ENCODE measurements at regions not wholly inside any gene's neighbourhood (a gene's known extent, or its start where the extent isn't known, plus 50 kb on each side); places are given as distances from the start of the nearest gene placed in this dataset.

- no peak overlapping the region for H2AFZ ChIP-seq (ENCODE audit: low read depth)
- no peak overlapping the region for H3K27ac ChIP-seq (ENCODE audit: low read depth in 2 of 2, low read length in 1 of 2)
- H3K79me2 ChIP-seq (ENCODE audit: insufficient read depth): no peaks in the 10 kb centered on the region
- POLR2A ChIA-PET: no interaction called here
- WGBS (ENCODE audit: low lambda C conversion rate): 27% methylated on average over 2 of the region's 2 CpGs
- no peak overlapping the region for H3K9ac ChIP-seq
- no peaks in the 10 kb centered on the region for H4K20me1 ChIP-seq (ENCODE audit: insufficient read depth)
- H3K36me3 ChIP-seq (replicated peaks in 1 of 2; ENCODE audit: control insufficient read depth in 1 of 2, insufficient read depth in 2 of 2, low read length in 1 of 2): no peaks in the 10 kb centered on the region
- H3F3A ChIP-seq (replicated peaks; ENCODE audit: insufficient read depth): no peaks in the 10 kb centered on the region
- H3K9me3 ChIP-seq: no peaks in the 10 kb centered on the region
- DNase-seq: no peak
- no peaks in the 10 kb centered on the region for H3K9me2 ChIP-seq
- H3K27me3 ChIP-seq (ENCODE audit: insufficient read depth): no peaks in the 10 kb centered on the region
- TF ChIP-seq YY1 (IDR thresholded peaks at IDR 0.05; ENCODE audit: low read depth) (no peak), USF1 (IDR thresholded peaks at IDR 0.05; ENCODE audit: borderline replicate concordance, low read depth) (no peak), TEAD4 (IDR thresholded peaks at IDR 0.05; ENCODE audit: borderline replicate concordance, insufficient read depth) (no peak), IRF3 (IDR thresholded peaks at IDR 0.05; ENCODE audit: low read depth, low read length) (no peak), GATA2 (CRISPR knock-in tag; IDR thresholded peaks at IDR 0.05) (no peak), NRF1 (IDR thresholded peaks at IDR 0.05; ENCODE audit: low read depth, low read length) (no peak), FOXM1 (IDR thresholded peaks at IDR 0.05; ENCODE audit: low read depth) (no peak), GABPA (IDR thresholded peaks at IDR 0.05; ENCODE audit: low read depth) (no peak), EZH2phosphoT487 (IDR thresholded peaks at IDR 0.05; ENCODE audit: borderline replicate concordance, low read depth) (no peak), ZBTB33 (IDR thresholded peaks at IDR 0.05; ENCODE audit: borderline replicate concordance, low read depth) (no peak)
- TF ChIP-seq, protein P1, sequence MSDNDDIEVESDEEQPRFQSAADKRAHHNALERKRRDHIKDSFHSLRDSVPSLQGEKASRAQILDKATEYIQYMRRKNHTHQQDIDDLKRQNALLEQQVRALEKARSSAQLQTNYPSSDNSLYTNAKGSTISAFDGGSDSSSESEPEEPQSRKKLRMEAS (IDR thresholded peaks at IDR 0.05; ENCODE audit: low read depth): no peak
- TF ChIP-seq, protein P2, sequence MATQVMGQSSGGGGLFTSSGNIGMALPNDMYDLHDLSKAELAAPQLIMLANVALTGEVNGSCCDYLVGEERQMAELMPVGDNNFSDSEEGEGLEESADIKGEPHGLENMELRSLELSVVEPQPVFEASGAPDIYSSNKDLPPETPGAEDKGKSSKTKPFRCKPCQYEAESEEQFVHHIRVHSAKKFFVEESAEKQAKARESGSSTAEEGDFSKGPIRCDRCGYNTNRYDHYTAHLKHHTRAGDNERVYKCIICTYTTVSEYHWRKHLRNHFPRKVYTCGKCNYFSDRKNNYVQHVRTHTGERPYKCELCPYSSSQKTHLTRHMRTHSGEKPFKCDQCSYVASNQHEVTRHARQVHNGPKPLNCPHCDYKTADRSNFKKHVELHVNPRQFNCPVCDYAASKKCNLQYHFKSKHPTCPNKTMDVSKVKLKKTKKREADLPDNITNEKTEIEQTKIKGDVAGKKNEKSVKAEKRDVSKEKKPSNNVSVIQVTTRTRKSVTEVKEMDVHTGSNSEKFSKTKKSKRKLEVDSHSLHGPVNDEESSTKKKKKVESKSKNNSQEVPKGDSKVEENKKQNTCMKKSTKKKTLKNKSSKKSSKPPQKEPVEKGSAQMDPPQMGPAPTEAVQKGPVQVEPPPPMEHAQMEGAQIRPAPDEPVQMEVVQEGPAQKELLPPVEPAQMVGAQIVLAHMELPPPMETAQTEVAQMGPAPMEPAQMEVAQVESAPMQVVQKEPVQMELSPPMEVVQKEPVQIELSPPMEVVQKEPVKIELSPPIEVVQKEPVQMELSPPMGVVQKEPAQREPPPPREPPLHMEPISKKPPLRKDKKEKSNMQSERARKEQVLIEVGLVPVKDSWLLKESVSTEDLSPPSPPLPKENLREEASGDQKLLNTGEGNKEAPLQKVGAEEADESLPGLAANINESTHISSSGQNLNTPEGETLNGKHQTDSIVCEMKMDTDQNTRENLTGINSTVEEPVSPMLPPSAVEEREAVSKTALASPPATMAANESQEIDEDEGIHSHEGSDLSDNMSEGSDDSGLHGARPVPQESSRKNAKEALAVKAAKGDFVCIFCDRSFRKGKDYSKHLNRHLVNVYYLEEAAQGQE (IDR thresholded peaks at IDR 0.05; ENCODE audit: low read depth, low read length): no peak
- no peaks in the 10 kb centered on the region; a peak in 1 of 4 replicates for H3K4me1 ChIP-seq (ENCODE audit: control insufficient read depth in 1 of 2, insufficient read depth in 2 of 2, low read depth in 1 of 2, low read length in 1 of 2)
- CTCF ChIA-PET: no interaction called here
- H3K4me2 ChIP-seq: no peak overlapping the region
- H3K4me3 ChIP-seq (ENCODE audit: low read depth in 2 of 2, low read length in 1 of 2): no peak overlapping the region
Measured at GRCh38 chr6:106724848-106725247, 95.5 kb downstream of the QRSL1 start.
